Heart left ventricle (tissue), 13 donors: ENCODE measurements at regions not wholly inside any gene's neighbourhood (a gene's known extent, or its start where the extent isn't known, plus 50 kb on each side); places are given as distances from the start of the nearest gene placed in this dataset.

Source experiments
- CTCF ChIP-seq, 12 donors: fragments of 200-600 bp; sonication (generic) in 4 of 12; IDR thresholded peaks; one replicate each; pipeline versions ENCODE4 v1.5.0 to v1.8.0; 2018 to 2022; ENCODE audit warnings: antibody characterized with exemption in 12 of 12, mild to moderate bottlenecking in 5 of 12
- POLR2A ChIP-seq, 2 donors: fragments of 450-650 bp; IDR thresholded peaks; one replicate each; pipeline ENCODE4 v1.6.1; 2017; ENCODE audit warnings: antibody characterized with exemption in 2 of 2, mild to moderate bottlenecking in 2 of 2, moderate library complexity in 2 of 2
- donor health status: ischemic (EF 13 %, LVEDD 7.1; RV severe dilation, severe dysfunction).
- donor health status: DM: no; HTN: yes; CAD: no.
- donor health status: DM: no; HTN: no; CAD: no.
- donor health status: ischemic (EF 25% LVEDD 6.9; RV normal size, moderate dysfunction).
- donor health status: ischemic (EF 25% LVEDD 5.7; RV mildly dilated, moderate dysfunction).
- donor health status: ischemic (EF 35%, LVEDD 5.7; RV mildly dilated, moderate dysfunction).
- donor health status: nonischemic (EF 11% LVEDD 7.7; RV severe dilation, severe dysfunction).
- donor health status: DM: yes; HTN: yes; CAD: no.
- donor health status: PGD.
- donor health status: ischemic (EF 29% LVEDD 5.4; RV normal size, mild dysfunction).
- donor health status: nonischemic (EF 23%, LVEDD 6.1; RV moderate dilation, normal function).

GRCh38 chr7:80335511-80336231 lies 176.2 kb downstream of the GNAT3 start:
- TF ChIP-seq CTCF (IDR thresholded peaks at IDR 0.05), result no peak
- no peak for TF ChIP-seq POLR2A (IDR thresholded peaks at IDR 0.05)
